ENCODE measurements at regions not wholly inside any gene's neighbourhood (a gene's known extent, or its start where the extent isn't known, plus 50 kb on each side); places are given as distances from the start of the nearest gene placed in this dataset.

- Histone ChIP-seq H3K79me2 (ENCODE audit: control insufficient read depth, insufficient read depth, low read length) (no peaks in the 10 kb centered on the region), H3K9ac (ENCODE audit: low read length) (no peak overlapping the region), H3K9me3 (ENCODE audit: control extremely low read depth in 1 of 3, control insufficient read depth in 2 of 3, insufficient read depth in 1 of 3, low read length in 2 of 3) (peaks cover 0 to 2% (median 0%) of the 10 kb centered on the region in 3 donors), H3K27ac (ENCODE audit: low read length in 2 of 2) (no peak overlapping the region), H2AFZ (ENCODE audit: insufficient read depth, low read depth, low read length, poor library complexity, severe bottlenecking) (no peak overlapping the region), H3K36me3 (replicated peaks in 1 of 2; ENCODE audit: control extremely low read depth in 1 of 2, control insufficient read depth in 1 of 2, extremely low read depth in 1 of 2, insufficient read depth in 2 of 2, low read length in 1 of 2) (no peaks in the 10 kb centered on the region), H3K4me1 (ENCODE audit: control insufficient read depth in 2 of 2, insufficient read depth in 2 of 2, low read length in 2 of 2) (no peaks in the 10 kb centered on the region), H3K4me3 (ENCODE audit: control extremely low read depth in 1 of 5, extremely low read depth in 1 of 5, insufficient read depth in 1 of 5, low read depth in 2 of 5, low read length in 4 of 5) (no peak overlapping the region), H4K20me1 (ENCODE audit: control insufficient read depth, insufficient read depth, low read length, poor library complexity, severe bottlenecking) (no peaks in the 10 kb centered on the region), H3K27me3 (replicated peaks in 1 of 4; ENCODE audit: control extremely low read depth in 1 of 4, control insufficient read depth in 3 of 4, insufficient read depth in 4 of 4, low read length in 3 of 4) (no peaks in the 10 kb centered on the region), H3K4me2 (replicated peaks; ENCODE audit: low read depth, low read length, poor library complexity, severe bottlenecking) (no peak overlapping the region)
- ATAC-seq (ENCODE audit: low read depth) (no peak), DNase-seq (no peak)
- no peaks in the 10 kb centered on the region for H3K27me3 Mint-ChIP-seq
- peaks cover 9% of the 10 kb centered on the region for H3K9me3 Mint-ChIP-seq (ENCODE audit: insufficient read depth)
- TF ChIP-seq EZH2 (IDR thresholded peaks at IDR 0.05; ENCODE audit: borderline replicate concordance, insufficient read depth, low read depth, low read length, poor library complexity, severe bottlenecking): no peak
- no peak for TF ChIP-seq CTCF (IDR thresholded peaks at IDR 0.05)
- WGBS (ENCODE audit: insufficient coverage): no CpG with 5 or more reads among the region's 2 CpGs
- no peaks in the 10 kb centered on the region for H3K4me1 Mint-ChIP-seq
- intact Hi-C loops (cut with micrococcal nuclease): no loop called here
- H3K4me3 Mint-ChIP-seq: no peak overlapping the region
- CTCF ChIA-PET: no interaction called here
- POLR2A ChIA-PET: no interaction called here
- no peak overlapping the region for H3K27ac Mint-ChIP-seq
Observed at GRCh38 chr18:29326214-29326613, 1149.3 kb upstream of the CDH2 start.

DNA sequence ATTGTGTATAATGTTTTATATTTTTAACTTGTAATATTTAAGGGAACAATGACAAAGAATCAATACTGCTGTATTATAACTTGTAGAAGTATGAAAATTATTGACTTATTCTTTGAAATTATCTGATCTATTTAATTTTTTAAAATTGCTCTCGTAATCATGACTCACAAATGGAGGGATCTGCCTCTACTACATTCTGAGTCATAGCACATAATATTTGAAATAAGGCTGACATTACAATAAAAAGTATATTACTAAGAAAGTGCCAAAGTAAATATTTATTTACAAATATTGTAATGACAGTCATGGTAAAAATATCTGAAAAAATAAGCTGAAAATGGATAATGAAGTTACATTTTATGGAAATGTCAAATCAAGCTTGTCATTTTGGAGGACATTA is 1144.6 kb upstream of the CDH2 start:
- H3K9me3 Mint-ChIP-seq (ENCODE audit: insufficient read depth): no peaks in the 10 kb centered on the region

More for the DNA sequence above, 1144.6 kb upstream of the CDH2 start:
- DNase-seq (no peak), ATAC-seq (ENCODE audit: low read depth) (no peak)
- Mint-ChIP-seq H3K27me3 (no peaks in the 10 kb centered on the region), H3K4me3 (no peak overlapping the region), H3K27ac (no peak overlapping the region), H3K4me1 (no peaks in the 10 kb centered on the region)
- ChIA-PET POLR2A (no interaction called here), CTCF (no interaction called here)
- H3K27me3 ChIP-seq (replicated peaks in 1 of 4; ENCODE audit: control extremely low read depth in 1 of 4, control insufficient read depth in 3 of 4, insufficient read depth in 4 of 4, low read length in 3 of 4): no peaks in the 10 kb centered on the region
- intact Hi-C loops (cut with micrococcal nuclease): no loop called here
- H3K9me3 ChIP-seq (ENCODE audit: control extremely low read depth in 1 of 3, control insufficient read depth in 2 of 3, insufficient read depth in 1 of 3, low read length in 2 of 3): no peaks in the 10 kb centered on the region
- WGBS (ENCODE audit: insufficient coverage): no CpG with 5 or more reads among the region's 1 CpG
- no peaks in the 10 kb centered on the region for H3K36me3 ChIP-seq (replicated peaks in 1 of 2; ENCODE audit: control extremely low read depth in 1 of 2, control insufficient read depth in 1 of 2, extremely low read depth in 1 of 2, insufficient read depth in 2 of 2, low read length in 1 of 2)
- H3K9ac ChIP-seq (ENCODE audit: low read length): no peak overlapping the region
- H2AFZ ChIP-seq (ENCODE audit: insufficient read depth, low read depth, low read length, poor library complexity, severe bottlenecking): no peak overlapping the region
- H3K4me1 ChIP-seq (ENCODE audit: control insufficient read depth in 2 of 2, insufficient read depth in 2 of 2, low read length in 2 of 2): no peaks in the 10 kb centered on the region
- no peak overlapping the region for H3K4me3 ChIP-seq (ENCODE audit: control extremely low read depth in 1 of 5, extremely low read depth in 1 of 5, insufficient read depth in 1 of 5, low read depth in 2 of 5, low read length in 4 of 5)
- no peak overlapping the region for H3K27ac ChIP-seq (ENCODE audit: low read length in 2 of 2)
- no peaks in the 10 kb centered on the region for H3K79me2 ChIP-seq (ENCODE audit: control insufficient read depth, insufficient read depth, low read length)
- TF ChIP-seq CTCF (IDR thresholded peaks at IDR 0.05) (no peak), EZH2 (IDR thresholded peaks at IDR 0.05; ENCODE audit: borderline replicate concordance, insufficient read depth, low read depth, low read length, poor library complexity, severe bottlenecking) (no peak)
- H4K20me1 ChIP-seq (ENCODE audit: control insufficient read depth, insufficient read depth, low read length, poor library complexity, severe bottlenecking): no peaks in the 10 kb centered on the region
- no peak overlapping the region for H3K4me2 ChIP-seq (replicated peaks; ENCODE audit: low read depth, low read length, poor library complexity, severe bottlenecking)

Data from B cell (primary cell).